Liver (tissue), 8 donors: ENCODE measurements at regions not wholly inside any gene's neighbourhood (a gene's known extent, or its start where the extent isn't known, plus 50 kb on each side); places are given as distances from the start of the nearest gene placed in this dataset.

Experiments
- DNase-seq: peaks from one replicate; pipeline ENCODE4 v3.0.0-alpha.2; 2017; ENCODE audit warnings: low spot score
- H3K27ac ChIP-seq, 2 donors: one replicate each; pipeline ENCODE4 v1.7.0; 2013; ENCODE audit warnings: inconsistent platforms in 2 of 2, low read length in 2 of 2, control low read depth in 1 of 2, low read depth in 1 of 2, mild to moderate bottlenecking in 1 of 2
- H3K27me3 ChIP-seq, 4 donors: one replicate each; pipeline versions ENCODE4 v1.6.1 to v1.7.0; 2013; ENCODE audit warnings: low read length in 3 of 4, inconsistent platforms in 1 of 4, mild to moderate bottlenecking in 1 of 4, moderate library complexity in 1 of 4; ENCODE audit not compliant: control insufficient read depth in 4 of 4, insufficient read depth in 4 of 4
- H3K36me3 ChIP-seq, 4 donors: one replicate each; pipeline versions ENCODE4 v1.6.1 to v1.7.0; 2013; ENCODE audit warnings: low read length in 3 of 4, mild to moderate bottlenecking in 3 of 4, low read depth in 1 of 4, moderate library complexity in 1 of 4; ENCODE audit not compliant: control insufficient read depth in 4 of 4, insufficient read depth in 3 of 4
- H3K4me1 ChIP-seq, 4 donors: one replicate each; pipeline versions ENCODE4 v1.6.1 to v1.7.0; 2013; ENCODE audit warnings: low read length in 3 of 4, mild to moderate bottlenecking in 3 of 4, moderate library complexity in 1 of 4; ENCODE audit not compliant: control insufficient read depth in 4 of 4, insufficient read depth in 4 of 4
- H3K4me3 ChIP-seq, 3 donors: one replicate each; pipeline versions ENCODE4 v1.6.1 to v1.7.0; 2013; ENCODE audit warnings: low read length in 3 of 3, control low read depth in 1 of 3, low read depth in 1 of 3, mild to moderate bottlenecking in 1 of 3
- H3K9ac ChIP-seq, 2 donors: one replicate each; pipeline ENCODE4 v1.7.0; 2013; ENCODE audit warnings: low read length in 2 of 2, mild to moderate bottlenecking in 2 of 2, moderate library complexity in 2 of 2, control low read depth in 1 of 2, low read depth in 1 of 2
- H3K9me3 ChIP-seq, 4 donors: one replicate each; pipeline versions ENCODE4 v1.6.1 to v1.7.0; 2013; ENCODE audit warnings: low read length in 3 of 4; ENCODE audit not compliant: control insufficient read depth in 4 of 4
- EGR1 ChIP-seq, 2 donors: IDR thresholded peaks; 2 replicates each; pipeline ENCODE4 v1.6.1; 2016 to 2018; ENCODE audit warnings: antibody characterized with exemption in 2 of 2, low read depth in 2 of 2
- FOXA1 ChIP-seq: IDR thresholded peaks from 2 replicates; pipeline ENCODE4 v1.6.1; 2016; ENCODE audit warnings: antibody characterized with exemption
- GABPA ChIP-seq, 2 donors: IDR thresholded peaks in 1 of 2; conservative IDR thresholded peaks in 1 of 2; 2 replicates each; pipeline ENCODE4 v1.6.1; 2016; ENCODE audit warnings: antibody characterized with exemption in 2 of 2, mild to moderate bottlenecking in 1 of 2, moderate library complexity in 1 of 2
- HNF4A ChIP-seq, 2 donors: conservative IDR thresholded peaks; 2 replicates each; pipeline ENCODE4 v1.6.1; 2016; ENCODE audit warnings: antibody characterized with exemption in 2 of 2, mild to moderate bottlenecking in 2 of 2
- HNF4G ChIP-seq: IDR thresholded peaks from 2 replicates; pipeline ENCODE4 v1.6.1; 2016; ENCODE audit warnings: antibody characterized with exemption
- JUND ChIP-seq, 2 donors: IDR thresholded peaks; 2 replicates each; pipeline ENCODE4 v1.6.1; 2016; ENCODE audit warnings: antibody characterized with exemption in 2 of 2
- NR2F2 ChIP-seq: IDR thresholded peaks from 2 replicates; pipeline ENCODE4 v1.6.1; 2016; ENCODE audit warnings: antibody characterized with exemption
- RAD21 ChIP-seq, 2 donors: IDR thresholded peaks; 2 replicates each; pipeline ENCODE4 v1.6.1; 2016; ENCODE audit warnings: antibody characterized with exemption in 2 of 2, mild to moderate bottlenecking in 2 of 2
- RXRA ChIP-seq, 2 donors: IDR thresholded peaks; 2 replicates each; pipeline ENCODE4 v1.6.1; 2017 to 2018; ENCODE audit warnings: antibody characterized with exemption in 2 of 2, mild to moderate bottlenecking in 1 of 2
- SP1 ChIP-seq: IDR thresholded peaks from 2 replicates; pipeline ENCODE4 v1.6.1; 2018; ENCODE audit warnings: antibody characterized with exemption, mild to moderate bottlenecking
- TAF1 ChIP-seq: conservative IDR thresholded peaks from 2 replicates; pipeline ENCODE4 v1.6.1; 2016; ENCODE audit warnings: antibody characterized with exemption, mild to moderate bottlenecking
- YY1 ChIP-seq: IDR thresholded peaks from 2 replicates; pipeline ENCODE4 v1.6.1; 2016; ENCODE audit warnings: antibody characterized with exemption, mild to moderate bottlenecking
- WGBS: extraction: QIAGEN DNeasy Blood & Tissue Kit; methylation state at CpG from one replicate; pipeline ENCODE4 v1.1.7; 2013; 5-methylcytosine and 5-hydroxymethylcytosine counted together
- TF ChIP-seq, protein P1 (sequence below): IDR thresholded peaks from 2 replicates; pipeline ENCODE4 v1.6.1; 2016; ENCODE audit warnings: antibody characterized with exemption
- TF ChIP-seq, protein P2 (sequence below): IDR thresholded peaks from 2 replicates; pipeline ENCODE4 v1.6.1; 2016; ENCODE audit warnings: antibody characterized with exemption
- TF ChIP-seq, protein P3 (sequence below): IDR thresholded peaks from 2 replicates; pipeline ENCODE4 v1.6.1; 2016; ENCODE audit warnings: antibody characterized with exemption
- TF ChIP-seq, protein P4 (sequence below): IDR thresholded peaks from 2 replicates; pipeline ENCODE4 v1.6.1; 2016; ENCODE audit warnings: antibody characterized with exemption, mild to moderate bottlenecking
- TF ChIP-seq, protein P5 (sequence below): fragments of 150-350 bp; IDR thresholded peaks from 2 replicates; pipeline ENCODE4 v1.5.1; 2017; ENCODE audit warnings: improper control_type of control experiment, low read depth, low read length; ENCODE audit not compliant: missing input control
- donor health status: healthy.
- donor health status: healthy.
- donor health status: healthy.
- donor health status: healthy.
- donor health status: healthy.

DNA sequence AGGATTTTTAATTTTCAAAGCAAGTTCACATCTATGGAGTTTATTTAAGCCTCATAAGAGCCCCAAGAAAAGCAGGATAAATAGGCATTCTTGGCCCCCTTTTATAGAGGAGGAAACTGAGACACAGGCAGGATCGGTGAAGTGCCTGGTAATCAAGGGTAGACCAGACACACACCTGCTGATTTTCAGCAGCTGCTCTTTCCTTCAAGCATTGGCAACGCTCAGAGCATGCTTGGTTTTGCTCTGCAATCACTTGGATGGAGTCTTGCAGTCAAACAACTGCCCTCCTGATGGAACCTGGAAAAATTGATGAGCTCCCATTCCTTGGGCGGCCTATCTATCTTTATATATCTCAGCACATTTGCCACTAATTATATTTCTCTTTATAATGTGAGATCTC lies 478.9 kb upstream of the CAMK1G start (continued):
- TF ChIP-seq, protein P1, sequence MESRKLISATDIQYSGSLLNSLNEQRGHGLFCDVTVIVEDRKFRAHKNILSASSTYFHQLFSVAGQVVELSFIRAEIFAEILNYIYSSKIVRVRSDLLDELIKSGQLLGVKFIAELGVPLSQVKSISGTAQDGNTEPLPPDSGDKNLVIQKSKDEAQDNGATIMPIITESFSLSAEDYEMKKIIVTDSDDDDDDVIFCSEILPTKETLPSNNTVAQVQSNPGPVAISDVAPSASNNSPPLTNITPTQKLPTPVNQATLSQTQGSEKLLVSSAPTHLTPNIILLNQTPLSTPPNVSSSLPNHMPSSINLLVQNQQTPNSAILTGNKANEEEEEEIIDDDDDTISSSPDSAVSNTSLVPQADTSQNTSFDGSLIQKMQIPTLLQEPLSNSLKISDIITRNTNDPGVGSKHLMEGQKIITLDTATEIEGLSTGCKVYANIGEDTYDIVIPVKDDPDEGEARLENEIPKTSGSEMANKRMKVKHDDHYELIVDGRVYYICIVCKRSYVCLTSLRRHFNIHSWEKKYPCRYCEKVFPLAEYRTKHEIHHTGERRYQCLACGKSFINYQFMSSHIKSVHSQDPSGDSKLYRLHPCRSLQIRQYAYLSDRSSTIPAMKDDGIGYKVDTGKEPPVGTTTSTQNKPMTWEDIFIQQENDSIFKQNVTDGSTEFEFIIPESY, result no peak

DNA sequence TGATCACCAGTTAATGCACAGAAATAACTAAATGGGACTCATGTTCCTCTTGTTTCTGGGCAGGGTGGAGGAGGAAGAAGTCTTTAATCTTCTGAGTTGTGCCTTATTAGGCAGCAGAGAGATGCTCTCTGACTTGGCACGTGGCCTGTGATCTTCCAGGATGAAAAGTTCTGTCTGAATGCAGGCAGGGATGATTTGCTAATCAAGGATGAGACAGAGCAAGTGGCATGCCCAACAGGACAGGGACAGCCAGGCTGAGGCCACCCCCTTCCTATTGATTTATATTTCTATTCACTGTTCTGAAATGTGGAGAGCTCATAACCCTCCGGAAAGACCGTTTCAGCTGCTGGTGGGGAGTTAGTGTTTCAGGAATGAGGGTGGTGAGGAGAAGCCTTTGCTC lies 477.8 kb upstream of the CAMK1G start:
- no peak overlapping the region for H3K27ac ChIP-seq
- 49% methylated on average over 3 of the region's 3 CpGs for WGBS
- no peaks in the 10 kb centered on the region for H3K36me3 ChIP-seq
- TF ChIP-seq FOXA1 (no peak), SP1 (no peak), YY1 (no peak), HNF4A (conservative IDR thresholded peaks at IDR 0.05) (no peak), RAD21 (IDR thresholded peaks at IDR 0.05) (no peak), JUND (IDR thresholded peaks at IDR 0.05) (no peak), RXRA (IDR thresholded peaks at IDR 0.05) (no peak), NR2F2 (no peak), EGR1 (IDR thresholded peaks at IDR 0.05; ENCODE audit: low read depth in 2 of 2) (no peak), HNF4G (no peak), TAF1 (no peak), GABPA (IDR thresholded peaks at IDR 0.05 in 1 of 2, conservative IDR thresholded peaks at IDR 0.05 in 1 of 2) (no peak)
- TF ChIP-seq, protein P2, sequence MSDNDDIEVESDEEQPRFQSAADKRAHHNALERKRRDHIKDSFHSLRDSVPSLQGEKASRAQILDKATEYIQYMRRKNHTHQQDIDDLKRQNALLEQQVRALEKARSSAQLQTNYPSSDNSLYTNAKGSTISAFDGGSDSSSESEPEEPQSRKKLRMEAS, result no peak
- TF ChIP-seq, protein P3, sequence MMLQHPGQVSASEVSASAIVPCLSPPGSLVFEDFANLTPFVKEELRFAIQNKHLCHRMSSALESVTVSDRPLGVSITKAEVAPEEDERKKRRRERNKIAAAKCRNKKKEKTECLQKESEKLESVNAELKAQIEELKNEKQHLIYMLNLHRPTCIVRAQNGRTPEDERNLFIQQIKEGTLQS, result no peak
- TF ChIP-seq, protein P4, sequence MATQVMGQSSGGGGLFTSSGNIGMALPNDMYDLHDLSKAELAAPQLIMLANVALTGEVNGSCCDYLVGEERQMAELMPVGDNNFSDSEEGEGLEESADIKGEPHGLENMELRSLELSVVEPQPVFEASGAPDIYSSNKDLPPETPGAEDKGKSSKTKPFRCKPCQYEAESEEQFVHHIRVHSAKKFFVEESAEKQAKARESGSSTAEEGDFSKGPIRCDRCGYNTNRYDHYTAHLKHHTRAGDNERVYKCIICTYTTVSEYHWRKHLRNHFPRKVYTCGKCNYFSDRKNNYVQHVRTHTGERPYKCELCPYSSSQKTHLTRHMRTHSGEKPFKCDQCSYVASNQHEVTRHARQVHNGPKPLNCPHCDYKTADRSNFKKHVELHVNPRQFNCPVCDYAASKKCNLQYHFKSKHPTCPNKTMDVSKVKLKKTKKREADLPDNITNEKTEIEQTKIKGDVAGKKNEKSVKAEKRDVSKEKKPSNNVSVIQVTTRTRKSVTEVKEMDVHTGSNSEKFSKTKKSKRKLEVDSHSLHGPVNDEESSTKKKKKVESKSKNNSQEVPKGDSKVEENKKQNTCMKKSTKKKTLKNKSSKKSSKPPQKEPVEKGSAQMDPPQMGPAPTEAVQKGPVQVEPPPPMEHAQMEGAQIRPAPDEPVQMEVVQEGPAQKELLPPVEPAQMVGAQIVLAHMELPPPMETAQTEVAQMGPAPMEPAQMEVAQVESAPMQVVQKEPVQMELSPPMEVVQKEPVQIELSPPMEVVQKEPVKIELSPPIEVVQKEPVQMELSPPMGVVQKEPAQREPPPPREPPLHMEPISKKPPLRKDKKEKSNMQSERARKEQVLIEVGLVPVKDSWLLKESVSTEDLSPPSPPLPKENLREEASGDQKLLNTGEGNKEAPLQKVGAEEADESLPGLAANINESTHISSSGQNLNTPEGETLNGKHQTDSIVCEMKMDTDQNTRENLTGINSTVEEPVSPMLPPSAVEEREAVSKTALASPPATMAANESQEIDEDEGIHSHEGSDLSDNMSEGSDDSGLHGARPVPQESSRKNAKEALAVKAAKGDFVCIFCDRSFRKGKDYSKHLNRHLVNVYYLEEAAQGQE, result no peak
- TF ChIP-seq, protein P1, result no peak
- TF ChIP-seq, protein P5, sequence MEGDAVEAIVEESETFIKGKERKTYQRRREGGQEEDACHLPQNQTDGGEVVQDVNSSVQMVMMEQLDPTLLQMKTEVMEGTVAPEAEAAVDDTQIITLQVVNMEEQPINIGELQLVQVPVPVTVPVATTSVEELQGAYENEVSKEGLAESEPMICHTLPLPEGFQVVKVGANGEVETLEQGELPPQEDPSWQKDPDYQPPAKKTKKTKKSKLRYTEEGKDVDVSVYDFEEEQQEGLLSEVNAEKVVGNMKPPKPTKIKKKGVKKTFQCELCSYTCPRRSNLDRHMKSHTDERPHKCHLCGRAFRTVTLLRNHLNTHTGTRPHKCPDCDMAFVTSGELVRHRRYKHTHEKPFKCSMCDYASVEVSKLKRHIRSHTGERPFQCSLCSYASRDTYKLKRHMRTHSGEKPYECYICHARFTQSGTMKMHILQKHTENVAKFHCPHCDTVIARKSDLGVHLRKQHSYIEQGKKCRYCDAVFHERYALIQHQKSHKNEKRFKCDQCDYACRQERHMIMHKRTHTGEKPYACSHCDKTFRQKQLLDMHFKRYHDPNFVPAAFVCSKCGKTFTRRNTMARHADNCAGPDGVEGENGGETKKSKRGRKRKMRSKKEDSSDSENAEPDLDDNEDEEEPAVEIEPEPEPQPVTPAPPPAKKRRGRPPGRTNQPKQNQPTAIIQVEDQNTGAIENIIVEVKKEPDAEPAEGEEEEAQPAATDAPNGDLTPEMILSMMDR, result no peak
- no peaks in the 10 kb centered on the region for H3K27me3 ChIP-seq
- peaks cover 0 to 8% (median 6%) of the 10 kb centered on the region in 4 donors for H3K4me1 ChIP-seq
- no peak for DNase-seq
- no peak overlapping the region for H3K9ac ChIP-seq
- no peaks in the 10 kb centered on the region for H3K9me3 ChIP-seq
- no peak overlapping the region for H3K4me3 ChIP-seq
